ENCODE measurements at regions not wholly inside any gene's neighbourhood (a gene's known extent, or its start where the extent isn't known, plus 50 kb on each side); places are given as distances from the start of the nearest gene placed in this dataset.
"Not testable (repeated sequence)": the region's sequence is repeated elsewhere in the genome, so short reads cannot be mapped to it uniquely, and the experiment has no call there.

- no peak for DNase-seq
These were observed 139.5 kb upstream of the LRATD1 start for GRCh38 chr2:14492920-14493503.

DNA sequence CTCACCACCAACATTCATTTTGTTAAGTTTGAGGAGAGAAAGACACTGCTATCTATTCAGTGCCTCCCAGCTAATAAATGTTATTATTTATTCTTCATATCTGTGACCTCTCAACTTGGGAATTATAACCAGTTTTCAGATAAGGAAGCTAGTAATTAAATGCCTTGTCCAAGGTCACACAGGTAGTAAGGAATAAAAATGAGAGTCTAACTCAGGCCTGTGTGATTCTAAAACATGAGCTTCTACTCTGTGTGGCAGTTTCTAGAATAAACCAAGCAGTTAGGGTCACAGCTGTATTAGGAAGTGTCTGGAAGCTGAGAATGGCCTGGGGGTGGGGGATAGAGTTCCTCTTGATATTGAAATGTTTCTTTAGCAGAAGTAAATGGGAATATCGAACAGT, 137.8 kb upstream of the LRATD1 start:
- DNase-seq = no peak

- no peak for DNase-seq
These were observed 131.5 kb upstream of the LRATD1 start for GRCh38 chr2:14501061-14501460.

GRCh38 chr2:14506955-14507354, 125.6 kb upstream of the LRATD1 start:
- not testable (repeated sequence) for DNase-seq

DNA sequence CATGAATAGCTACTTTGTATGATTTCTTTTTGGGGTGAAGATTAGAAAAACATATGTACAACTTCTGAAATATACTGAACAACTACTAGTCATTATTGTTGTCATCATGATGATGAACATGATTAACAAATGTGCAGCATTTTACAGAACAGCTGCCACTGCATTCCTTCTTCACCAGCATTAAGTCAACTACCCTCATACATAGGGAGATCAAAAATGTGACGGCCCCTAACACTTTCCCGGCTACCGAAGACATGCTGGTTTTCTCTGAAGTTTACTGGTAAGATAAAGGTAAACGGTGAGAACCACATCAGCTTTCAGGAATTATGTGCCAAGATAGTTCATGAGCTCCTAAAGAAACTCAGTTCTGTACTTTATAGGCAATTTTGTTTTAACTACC, 121.0 kb upstream of the LRATD1 start:
- DNase-seq = no peak

GRCh38 chr2:14513903-14514302, 118.6 kb upstream of the LRATD1 start:
- DNase-seq = no peak

DNA sequence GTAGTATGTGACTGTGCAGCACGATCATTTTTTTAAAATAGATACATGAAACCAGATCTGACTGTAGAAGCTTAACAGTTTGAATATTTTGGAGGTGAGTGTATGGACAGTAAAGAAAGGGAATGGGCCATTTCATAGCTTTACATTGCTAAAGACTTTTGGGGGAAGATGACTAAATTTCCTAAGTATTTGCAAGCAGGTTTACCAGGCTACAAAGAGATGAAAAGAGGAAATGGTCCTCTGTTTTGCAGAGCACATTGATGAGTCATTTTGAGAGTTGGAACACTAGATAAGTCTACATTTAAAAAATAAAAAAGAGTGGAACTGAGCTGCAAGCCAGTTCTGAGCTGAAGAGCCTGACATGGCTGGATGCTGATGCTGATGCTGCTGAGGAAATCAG, 115.7 kb upstream of the LRATD1 start:
- DNase-seq = no peak

GRCh38 chr2:14517731-14518130, 114.8 kb upstream of the LRATD1 start:
- no peak for DNase-seq

GRCh38 chr2:14520385-14520945, 112.1 kb upstream of the LRATD1 start:
- no peak for DNase-seq

- no peak for DNase-seq
These were observed 108.3 kb upstream of the LRATD1 start for GRCh38 chr2:14524041-14524802.

GRCh38 chr2:14524803-14525080, 107.8 kb upstream of the LRATD1 start:
- no peak for DNase-seq

DNA sequence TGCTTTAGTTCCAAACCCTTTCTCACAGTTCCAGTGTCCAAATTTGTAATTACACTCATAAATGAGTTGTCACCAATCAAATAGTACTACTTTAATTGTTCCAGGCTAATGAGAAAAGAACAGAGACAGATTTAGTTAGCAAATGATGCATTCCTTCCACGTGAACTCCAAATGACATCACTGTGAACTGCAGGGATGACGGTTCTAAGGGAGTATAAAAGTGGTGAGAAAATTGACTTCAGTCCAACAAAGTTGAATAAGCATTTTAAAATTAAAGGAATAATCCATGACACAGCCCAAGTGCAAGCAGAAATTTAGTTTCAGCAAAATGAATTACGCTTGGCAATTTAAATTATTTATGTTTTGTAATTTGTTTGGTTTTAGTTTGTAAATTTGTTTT, 102.0 kb upstream of the LRATD1 start:
- no peak for DNase-seq

- DNase-seq = no peak
These were observed 99.3 kb upstream of the LRATD1 start for GRCh38 chr2:14533131-14533757.

DNA sequence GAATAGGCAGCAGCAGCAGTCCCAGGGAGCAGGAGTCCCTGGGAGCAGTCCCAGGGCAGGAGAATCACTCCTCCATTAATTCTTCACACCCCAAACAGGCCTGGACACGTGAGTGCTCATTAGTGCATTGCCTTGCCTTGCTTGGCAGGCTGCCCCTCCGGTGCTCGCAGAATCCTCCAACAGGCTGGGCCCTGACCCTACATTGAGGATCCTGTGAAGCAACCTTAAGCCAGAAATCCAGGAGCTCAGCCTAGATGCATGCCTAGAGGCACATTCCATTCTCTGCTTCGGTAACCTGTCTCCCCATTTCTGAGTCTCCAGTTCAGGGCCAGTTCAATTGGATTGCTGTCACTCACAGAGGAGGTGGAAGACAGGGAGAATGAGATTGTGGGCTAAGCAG, 97.4 kb upstream of the LRATD1 start:
- DNase-seq = no peak

GRCh38 chr2:14536976-14537375, 95.5 kb upstream of the LRATD1 start:
- no peak for DNase-seq

- no peak for DNase-seq
These were observed 92.5 kb upstream of the LRATD1 start for GRCh38 chr2:14540015-14540414.

DNA sequence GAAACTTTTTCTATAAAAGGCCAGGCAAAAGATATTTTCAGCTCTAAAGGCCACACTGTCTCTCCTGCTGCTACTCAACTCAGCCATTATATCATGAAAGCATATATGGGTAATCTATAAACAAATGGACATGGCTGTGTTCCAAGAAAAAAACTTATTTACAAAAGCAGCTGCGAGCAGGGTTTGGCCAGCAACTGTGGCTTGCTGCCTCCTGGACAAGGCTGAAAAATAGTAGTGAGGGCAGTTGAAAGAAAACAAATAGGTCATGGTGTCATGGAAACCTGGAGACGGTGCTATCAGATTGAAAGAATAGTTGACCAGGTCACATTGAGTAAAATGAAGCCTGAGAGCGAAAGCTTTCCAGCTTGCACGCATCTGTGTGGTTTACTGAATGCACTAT, 89.2 kb upstream of the LRATD1 start:
- DNase-seq = no peak

GRCh38 chr2:14544247-14544646, 88.3 kb upstream of the LRATD1 start:
- DNase-seq = no peak

- no peak for DNase-seq
These were observed 84.7 kb upstream of the LRATD1 start for GRCh38 chr2:14547830-14548229.

DNA sequence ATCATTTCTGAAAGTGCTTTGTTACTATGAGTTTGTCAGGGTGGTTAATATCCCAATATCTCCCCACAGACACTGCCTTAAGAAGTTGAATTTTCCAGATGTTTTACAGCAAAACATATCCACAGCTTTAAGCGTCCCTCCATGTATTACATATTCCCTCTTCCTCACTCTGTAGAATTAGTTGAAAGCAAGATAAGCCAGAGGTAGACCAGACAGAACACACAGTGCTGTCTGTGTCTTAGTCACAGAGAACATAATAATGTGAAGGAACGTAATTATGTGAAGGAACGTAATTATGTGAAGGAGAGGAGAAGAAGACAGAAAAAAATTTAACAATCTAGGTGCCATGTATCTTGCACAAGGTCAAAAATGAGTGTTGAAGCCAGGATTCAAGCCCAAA, 81.9 kb upstream of the LRATD1 start:
- no peak for DNase-seq

DNA sequence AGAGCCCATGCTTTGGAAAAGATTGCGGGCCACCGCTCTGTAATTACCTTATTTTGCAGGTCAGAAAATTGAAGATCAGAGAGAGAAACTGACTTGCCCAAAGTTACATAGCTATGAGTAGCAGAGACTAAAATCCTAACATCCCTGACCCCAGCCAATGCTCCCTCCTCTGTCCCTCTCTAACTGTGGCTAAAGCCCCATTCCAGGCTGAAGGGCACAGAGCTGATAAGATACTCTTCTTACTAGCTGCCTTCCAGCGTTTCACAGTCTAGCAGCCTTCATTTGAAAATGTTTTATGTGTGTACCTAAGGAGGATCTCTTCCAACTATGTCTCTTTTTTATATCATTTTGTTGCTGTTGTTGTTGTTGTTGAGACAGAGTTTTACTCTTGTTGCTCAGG, 81.4 kb upstream of the LRATD1 start:
- DNase-seq = no peak

GRCh38 chr2:14552286-14552685, 80.2 kb upstream of the LRATD1 start:
- no peak for DNase-seq

GRCh38 chr2:14552818-14553217, 79.7 kb upstream of the LRATD1 start:
- no peak for DNase-seq

DNA sequence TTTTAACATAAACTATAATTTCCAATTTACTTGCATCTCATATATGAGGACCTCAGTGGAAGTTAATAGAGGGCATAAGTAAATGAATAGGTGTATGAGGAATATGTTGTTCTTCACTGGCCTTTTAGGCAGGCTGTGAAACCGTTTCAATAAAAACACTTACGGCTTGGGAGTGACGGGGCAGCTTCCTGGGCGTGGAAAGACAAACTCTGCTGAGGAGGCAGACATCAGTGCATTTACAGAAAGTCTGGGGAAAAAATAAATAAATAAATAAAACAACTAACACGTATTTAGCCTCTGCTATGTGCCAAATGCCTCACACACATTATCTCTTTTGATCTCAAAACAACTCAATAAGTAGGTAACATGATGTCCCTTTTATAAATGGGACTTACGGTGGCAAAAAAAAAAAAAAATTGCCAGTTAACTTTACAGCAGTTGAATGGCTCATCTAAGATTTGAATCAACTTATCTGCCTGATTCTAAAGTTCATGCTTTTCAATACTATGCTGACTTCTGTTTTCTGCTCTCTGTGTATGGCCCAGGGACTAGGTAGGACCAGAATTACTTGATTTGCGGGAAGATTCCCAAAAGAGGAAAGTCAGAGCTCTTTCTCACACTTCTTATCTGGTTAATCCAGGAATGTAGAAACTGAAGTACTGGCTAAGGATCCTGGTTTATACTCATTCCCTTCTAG, 77.5 kb upstream of the LRATD1 start:
- no peak for DNase-seq
